A673 (cell line): ENCODE measurements at regions not wholly inside any gene's neighbourhood (a gene's known extent, or its start where the extent isn't known, plus 50 kb on each side); places are given as distances from the start of the nearest gene placed in this dataset.

Source experiments
- CTCF ChIP-seq: fragments of 300-800, 200-600 bp; sonication (generic); conservative IDR thresholded peaks from 2 replicates; pipeline ENCODE4 v1.5.1; 2017; ENCODE audit warnings: low read depth, mild to moderate bottlenecking, antibody characterized with exemption, low read length, moderate library complexity, mixed read lengths
- EZH2 ChIP-seq: fragments of 200-600 bp; sonication (generic); IDR thresholded peaks from 2 replicates; pipeline ENCODE4 v1.6.1; 2017; ENCODE audit warnings: borderline replicate concordance, low read depth, mild to moderate bottlenecking, mixed read lengths, antibody characterized with exemption, low read length; ENCODE audit not compliant: poor library complexity, severe bottlenecking

GRCh38 chr3:159751146-159751545 lies 237.5 kb upstream of the IL12A start:
- TF ChIP-seq CTCF: no peak
- no peak for TF ChIP-seq EZH2
